ENCODE measurements at regions not wholly inside any gene's neighbourhood (a gene's known extent, or its start where the extent isn't known, plus 50 kb on each side); places are given as distances from the start of the nearest gene placed in this dataset.
"Not testable (repeated sequence)": the region's sequence is repeated elsewhere in the genome, so short reads cannot be mapped to it uniquely, and the experiment has no call there.

- no peak for TF ChIP-seq TAF1 (IDR thresholded peaks at IDR 0.05; ENCODE audit: borderline replicate concordance, low read depth, low read length)
- no peak for TF ChIP-seq POLR2AphosphoS5 (IDR thresholded peaks at IDR 0.05; ENCODE audit: low read depth, low read length)
- TF ChIP-seq POLR2A (IDR thresholded peaks at IDR 0.05; ENCODE audit: low read depth, low read length), result no peak
- no peak for DNase-seq (ENCODE audit: insufficient read length)
- no peak for FAIRE-seq
Measured at GRCh38 chr13:90717451-90717936, 630.0 kb upstream of the MIR17HG start.

GRCh38 chr13:90719461-90719860, 628.0 kb upstream of the MIR17HG start:
- TF ChIP-seq TAF1 (IDR thresholded peaks at IDR 0.05; ENCODE audit: borderline replicate concordance, low read depth, low read length) (no peak), POLR2A (IDR thresholded peaks at IDR 0.05; ENCODE audit: low read depth, low read length) (no peak), POLR2AphosphoS5 (IDR thresholded peaks at IDR 0.05; ENCODE audit: low read depth, low read length) (no peak)
- DNase-seq (ENCODE audit: insufficient read length), result no peak
- FAIRE-seq, result no peak

- DNase-seq (ENCODE audit: insufficient read length) (no peak), FAIRE-seq (no peak)
- no peak for TF ChIP-seq TAF1 (IDR thresholded peaks at IDR 0.05; ENCODE audit: borderline replicate concordance, low read depth, low read length)
- no peak for TF ChIP-seq POLR2AphosphoS5 (IDR thresholded peaks at IDR 0.05; ENCODE audit: low read depth, low read length)
- TF ChIP-seq POLR2A (IDR thresholded peaks at IDR 0.05; ENCODE audit: low read depth, low read length), result no peak
Measured at GRCh38 chr13:90721937-90722336, 625.5 kb upstream of the MIR17HG start.

- TF ChIP-seq POLR2A (IDR thresholded peaks at IDR 0.05; ENCODE audit: low read depth, low read length) (no peak), TAF1 (IDR thresholded peaks at IDR 0.05; ENCODE audit: borderline replicate concordance, low read depth, low read length) (no peak), POLR2AphosphoS5 (IDR thresholded peaks at IDR 0.05; ENCODE audit: low read depth, low read length) (no peak)
- DNase-seq (ENCODE audit: insufficient read length), result no peak
- FAIRE-seq, result no peak
Measured at GRCh38 chr13:90723381-90723780, 624.1 kb upstream of the MIR17HG start.

- TF ChIP-seq POLR2A (IDR thresholded peaks at IDR 0.05; ENCODE audit: low read depth, low read length), result no peak
- no peak for TF ChIP-seq TAF1 (IDR thresholded peaks at IDR 0.05; ENCODE audit: borderline replicate concordance, low read depth, low read length)
- no peak for TF ChIP-seq POLR2AphosphoS5 (IDR thresholded peaks at IDR 0.05; ENCODE audit: low read depth, low read length)
- FAIRE-seq (no peak), DNase-seq (ENCODE audit: insufficient read length) (no peak)
Measured at GRCh38 chr13:90726375-90726774, 621.1 kb upstream of the MIR17HG start.

GRCh38 chr13:90732049-90732448, 615.4 kb upstream of the MIR17HG start:
- DNase-seq (ENCODE audit: insufficient read length) (no peak), FAIRE-seq (no peak)
- no peak for TF ChIP-seq POLR2A (IDR thresholded peaks at IDR 0.05; ENCODE audit: low read depth, low read length)
- no peak for TF ChIP-seq TAF1 (IDR thresholded peaks at IDR 0.05; ENCODE audit: borderline replicate concordance, low read depth, low read length)
- no peak for TF ChIP-seq POLR2AphosphoS5 (IDR thresholded peaks at IDR 0.05; ENCODE audit: low read depth, low read length)

GRCh38 chr13:90734497-90734896, 613.0 kb upstream of the MIR17HG start:
- not testable (repeated sequence) for FAIRE-seq

GRCh38 chr13:90738881-90739280, 608.6 kb upstream of the MIR17HG start:
- no peak for FAIRE-seq
- no peak for DNase-seq (ENCODE audit: insufficient read length)
- TF ChIP-seq POLR2AphosphoS5 (IDR thresholded peaks at IDR 0.05; ENCODE audit: low read depth, low read length) (no peak), TAF1 (IDR thresholded peaks at IDR 0.05; ENCODE audit: borderline replicate concordance, low read depth, low read length) (no peak), POLR2A (IDR thresholded peaks at IDR 0.05; ENCODE audit: low read depth, low read length) (no peak)

More at GRCh38 chr13:90734497-90734896, 613.0 kb upstream of the MIR17HG start:
- not testable (repeated sequence) for DNase-seq (ENCODE audit: insufficient read length)

GRCh38 chr13:90740099-90740498, 607.4 kb upstream of the MIR17HG start:
- no peak for TF ChIP-seq POLR2A (IDR thresholded peaks at IDR 0.05; ENCODE audit: low read depth, low read length)
- TF ChIP-seq TAF1 (IDR thresholded peaks at IDR 0.05; ENCODE audit: borderline replicate concordance, low read depth, low read length), result no peak
- no peak for TF ChIP-seq POLR2AphosphoS5 (IDR thresholded peaks at IDR 0.05; ENCODE audit: low read depth, low read length)
- DNase-seq (ENCODE audit: insufficient read length) (no peak), FAIRE-seq (no peak)

GRCh38 chr13:90742381-90742780, 605.1 kb upstream of the MIR17HG start:
- TF ChIP-seq POLR2AphosphoS5 (IDR thresholded peaks at IDR 0.05; ENCODE audit: low read depth, low read length), result no peak
- TF ChIP-seq TAF1 (IDR thresholded peaks at IDR 0.05; ENCODE audit: borderline replicate concordance, low read depth, low read length), result no peak
- TF ChIP-seq POLR2A (IDR thresholded peaks at IDR 0.05; ENCODE audit: low read depth, low read length), result no peak
- FAIRE-seq (no peak), DNase-seq (ENCODE audit: insufficient read length) (no peak)

GRCh38 chr13:90746230-90746629, 601.3 kb upstream of the MIR17HG start:
- DNase-seq (ENCODE audit: insufficient read length), result no peak

GRCh38 chr13:90750021-90750420, 597.5 kb upstream of the MIR17HG start:
- DNase-seq (ENCODE audit: insufficient read length) (no peak), FAIRE-seq (no peak)

More at GRCh38 chr13:90746230-90746629, 601.3 kb upstream of the MIR17HG start:
- FAIRE-seq, result no peak
- TF ChIP-seq POLR2AphosphoS5 (IDR thresholded peaks at IDR 0.05; ENCODE audit: low read depth, low read length) (no peak), TAF1 (IDR thresholded peaks at IDR 0.05; ENCODE audit: borderline replicate concordance, low read depth, low read length) (no peak), POLR2A (IDR thresholded peaks at IDR 0.05; ENCODE audit: low read depth, low read length) (no peak)

GRCh38 chr13:90751026-90751425, 596.5 kb upstream of the MIR17HG start:
- FAIRE-seq, result no peak
- DNase-seq (ENCODE audit: insufficient read length), result no peak
- no peak for TF ChIP-seq TAF1 (IDR thresholded peaks at IDR 0.05; ENCODE audit: borderline replicate concordance, low read depth, low read length)
- no peak for TF ChIP-seq POLR2AphosphoS5 (IDR thresholded peaks at IDR 0.05; ENCODE audit: low read depth, low read length)
- no peak for TF ChIP-seq POLR2A (IDR thresholded peaks at IDR 0.05; ENCODE audit: low read depth, low read length)

More at GRCh38 chr13:90750021-90750420, 597.5 kb upstream of the MIR17HG start:
- TF ChIP-seq TAF1 (IDR thresholded peaks at IDR 0.05; ENCODE audit: borderline replicate concordance, low read depth, low read length) (no peak), POLR2AphosphoS5 (IDR thresholded peaks at IDR 0.05; ENCODE audit: low read depth, low read length) (no peak), POLR2A (IDR thresholded peaks at IDR 0.05; ENCODE audit: low read depth, low read length) (no peak)

Data from GM12892 (cell line).